WTC11 (cell line): ENCODE measurements at regions not wholly inside any gene's neighbourhood (a gene's known extent, or its start where the extent isn't known, plus 50 kb on each side); places are given as distances from the start of the nearest gene placed in this dataset.

ENCODE experiments used
- IRF1 ChIP-seq: sonication (generic); formaldehyde crosslinking; IDR thresholded peaks from 2 replicates; pipeline ENCODE4 v1.8.0; 2023; ENCODE audit warnings: missing genetic modification reagents

DNA sequence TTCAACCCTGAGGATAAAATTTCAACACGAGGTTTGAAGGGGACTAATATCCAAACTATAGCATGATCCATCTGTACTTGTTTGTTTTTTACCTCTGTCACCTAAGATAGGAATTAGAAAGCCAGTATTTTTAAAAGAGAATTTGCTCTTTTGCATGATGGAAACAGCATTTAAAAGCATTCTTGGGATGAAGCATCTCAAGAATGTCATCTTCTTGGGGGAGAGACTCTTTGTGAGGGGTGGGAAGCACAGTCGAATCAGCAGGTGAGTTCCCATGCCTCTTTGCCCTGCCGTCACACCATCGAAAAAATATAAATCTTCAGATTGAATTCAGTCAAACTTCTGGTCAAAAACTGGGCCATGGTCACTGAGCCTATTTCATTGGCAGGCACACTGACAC, 55.3 kb upstream of the BCHE start (continued):
- TF ChIP-seq IRF1 (CRISPR knock-in tag), result no peak
- TF ChIP-seq, all 79 proteins: peak for 0
